ENCODE measurements at regions not wholly inside any gene's neighbourhood (a gene's known extent, or its start where the extent isn't known, plus 50 kb on each side); places are given as distances from the start of the nearest gene placed in this dataset.

- DNase-seq (ENCODE audit: low read depth) = no peak
These were observed 1135.4 kb downstream of the LRFN5 start for GRCh38 chr14:42742084-42742483.

GRCh38 chr14:42736408-42736807, 1129.7 kb downstream of the LRFN5 start:
- no peak for DNase-seq (ENCODE audit: low read depth)

GRCh38 chr14:42734041-42734440, 1127.4 kb downstream of the LRFN5 start:
- DNase-seq (ENCODE audit: low read depth) = no peak

- DNase-seq (ENCODE audit: low read depth) = no peak
These were observed 1125.3 kb downstream of the LRFN5 start for GRCh38 chr14:42732005-42732404.

GRCh38 chr14:42731480-42731879, 1124.8 kb downstream of the LRFN5 start:
- DNase-seq (ENCODE audit: low read depth) = no peak

DNA sequence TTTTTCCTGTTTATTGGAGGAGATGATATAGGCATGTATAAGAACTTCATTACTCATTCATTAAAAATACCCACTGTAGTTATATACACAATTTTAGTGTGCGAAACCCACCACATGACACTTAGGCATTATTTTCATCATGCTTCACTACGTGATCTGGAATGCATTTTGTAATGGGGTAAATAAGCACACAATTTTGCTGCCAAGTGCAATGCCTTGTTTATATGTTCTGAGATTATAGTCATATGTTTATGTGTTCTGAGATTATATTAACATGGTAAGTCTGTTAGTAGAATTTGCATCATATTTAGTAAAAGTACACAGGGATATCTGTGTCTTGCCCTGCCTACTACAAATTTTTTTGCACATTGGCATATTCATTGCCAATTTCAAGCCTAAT, 1123.0 kb downstream of the LRFN5 start:
- no peak for DNase-seq (ENCODE audit: low read depth)

- no peak for DNase-seq (ENCODE audit: low read depth)
These were observed 1112.7 kb downstream of the LRFN5 start for GRCh38 chr14:42719391-42719790.

DNA sequence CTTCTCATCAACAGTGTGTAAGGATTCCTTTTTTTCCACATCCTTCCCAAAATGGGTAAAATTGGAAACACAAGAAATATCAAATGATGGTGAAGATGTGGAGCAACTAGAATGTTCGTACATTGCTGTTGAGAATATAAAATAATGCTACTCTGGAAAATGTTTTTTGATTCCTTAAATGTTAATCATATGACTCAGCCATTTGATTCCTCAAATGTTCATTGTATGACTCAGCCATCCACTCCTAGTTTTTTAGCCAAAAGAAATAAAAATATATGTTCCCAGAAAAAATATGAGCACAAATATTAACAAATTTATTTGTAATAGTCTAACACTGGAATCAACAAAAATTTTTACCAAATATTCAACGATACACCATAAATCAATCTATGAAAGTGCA, 1108.6 kb downstream of the LRFN5 start:
- DNase-seq (ENCODE audit: low read depth) = no peak

DNA sequence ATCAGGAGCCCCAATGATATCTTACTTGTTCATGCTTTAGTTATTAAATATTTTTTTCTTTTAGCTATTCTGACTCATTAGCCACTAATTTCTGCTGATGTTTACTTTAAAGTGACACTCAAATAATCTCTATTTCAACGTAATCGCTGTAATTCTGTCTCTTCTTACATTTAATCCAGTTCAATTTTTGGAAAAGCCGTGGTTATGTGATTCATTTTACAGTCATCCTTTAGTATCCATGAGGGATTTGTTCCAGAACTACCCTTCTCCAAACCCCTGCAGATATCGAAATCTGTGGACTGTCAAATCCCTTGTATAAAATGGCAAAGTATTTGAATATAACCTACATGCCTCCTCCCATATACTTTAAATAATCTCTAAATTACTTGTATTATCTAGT, 1103.4 kb downstream of the LRFN5 start:
- DNase-seq (ENCODE audit: low read depth) = no peak

DNA sequence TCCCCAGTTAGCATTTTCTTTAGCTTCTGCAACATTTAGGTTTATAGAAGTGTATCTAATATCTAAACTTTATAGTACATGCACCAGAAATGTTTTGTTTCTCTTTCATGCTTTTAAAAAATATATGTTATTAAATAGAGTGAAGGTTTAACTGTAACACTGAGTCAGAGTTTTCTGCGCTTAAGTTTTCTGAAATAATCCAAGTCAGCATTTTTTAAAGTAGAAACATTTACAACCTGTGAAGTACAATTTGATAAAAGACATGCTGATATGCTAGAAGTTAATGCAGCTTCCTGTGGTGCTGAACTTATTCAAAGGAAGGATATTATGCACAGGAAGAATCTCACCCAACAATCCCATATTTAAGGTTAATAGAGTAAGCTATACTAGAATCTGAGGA, 1096.8 kb downstream of the LRFN5 start:
- DNase-seq (ENCODE audit: low read depth) = no peak

DNA sequence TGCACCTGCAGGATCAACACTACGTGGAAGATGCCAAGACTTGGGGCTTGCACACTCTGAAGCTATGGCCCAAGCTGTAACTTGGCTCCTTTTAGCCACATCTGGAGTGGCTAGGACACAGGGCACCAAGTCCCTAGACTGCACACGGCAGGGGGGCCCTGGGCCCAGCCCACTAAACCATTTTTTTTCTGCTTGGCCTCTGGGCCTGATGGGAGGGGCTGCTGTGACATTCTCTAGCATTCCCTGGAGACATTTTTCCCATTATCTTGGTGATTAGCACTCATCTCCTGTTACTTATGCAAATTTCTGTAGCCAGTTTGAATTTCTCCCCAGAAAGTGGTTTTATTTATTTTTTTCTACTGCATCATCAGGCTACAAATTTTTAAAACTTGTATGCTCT, 1080.7 kb downstream of the LRFN5 start:
- DNase-seq (ENCODE audit: low read depth) = no peak

DNA sequence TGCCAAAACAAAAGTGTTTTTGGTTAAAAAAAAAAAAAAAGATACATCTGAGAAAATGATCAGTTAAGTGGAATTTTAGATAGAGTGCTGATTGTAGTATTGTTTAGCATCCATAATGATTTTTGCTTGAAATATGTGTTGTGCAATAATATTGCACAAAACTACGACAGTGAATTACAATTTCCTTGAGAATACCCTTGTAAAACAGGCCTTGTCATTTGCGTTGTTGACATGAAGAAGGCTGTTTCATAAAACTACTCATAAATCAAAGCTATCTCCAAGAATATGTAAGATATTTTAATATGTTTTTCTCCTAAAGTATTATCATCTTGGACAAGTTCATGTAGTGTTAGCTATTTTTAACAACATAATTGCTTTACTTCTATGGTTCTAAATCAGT, 1077.0 kb downstream of the LRFN5 start:
- no peak for DNase-seq (ENCODE audit: low read depth)

GRCh38 chr14:42676636-42677035, 1070.0 kb downstream of the LRFN5 start:
- no peak for DNase-seq (ENCODE audit: low read depth)

DNA sequence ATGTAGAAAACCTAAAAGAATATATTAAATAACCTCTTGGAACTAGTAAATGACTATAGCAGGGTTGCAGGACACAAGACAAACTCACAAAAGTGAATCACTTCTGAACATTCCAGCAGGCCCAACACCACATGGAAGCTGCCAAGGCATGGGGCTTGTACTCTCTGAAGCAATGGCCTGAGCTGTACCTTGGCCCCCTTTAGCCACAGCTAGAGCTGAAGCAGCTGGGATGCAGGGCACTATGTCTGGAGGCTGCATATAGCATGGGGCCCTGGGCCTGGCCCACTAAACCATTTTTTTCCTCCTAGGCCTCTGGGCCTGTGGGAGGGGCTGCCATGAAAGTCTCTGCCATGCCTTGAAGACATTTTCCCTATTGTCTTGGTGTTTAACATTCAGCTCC, 1067.3 kb downstream of the LRFN5 start:
- DNase-seq (ENCODE audit: low read depth) = no peak

DNA sequence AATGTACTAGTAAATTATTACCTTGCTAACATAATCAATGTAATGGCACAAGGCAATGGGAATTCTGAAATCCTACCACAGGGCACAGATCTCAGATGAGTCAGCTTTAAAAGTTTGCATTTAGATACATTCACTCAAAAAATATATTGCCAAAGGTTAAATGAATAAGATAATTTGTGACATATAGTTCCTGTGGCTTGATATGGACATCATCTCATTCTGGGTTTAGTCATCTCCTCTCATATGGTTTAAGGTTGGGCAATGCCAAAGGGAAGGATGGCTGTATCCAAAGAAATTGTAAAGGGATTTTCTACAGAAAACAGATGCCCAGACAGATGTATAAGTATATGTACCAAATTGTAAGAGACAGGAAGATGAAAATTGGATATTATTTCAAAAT, 1065.0 kb downstream of the LRFN5 start:
- DNase-seq (ENCODE audit: low read depth) = no peak

DNA sequence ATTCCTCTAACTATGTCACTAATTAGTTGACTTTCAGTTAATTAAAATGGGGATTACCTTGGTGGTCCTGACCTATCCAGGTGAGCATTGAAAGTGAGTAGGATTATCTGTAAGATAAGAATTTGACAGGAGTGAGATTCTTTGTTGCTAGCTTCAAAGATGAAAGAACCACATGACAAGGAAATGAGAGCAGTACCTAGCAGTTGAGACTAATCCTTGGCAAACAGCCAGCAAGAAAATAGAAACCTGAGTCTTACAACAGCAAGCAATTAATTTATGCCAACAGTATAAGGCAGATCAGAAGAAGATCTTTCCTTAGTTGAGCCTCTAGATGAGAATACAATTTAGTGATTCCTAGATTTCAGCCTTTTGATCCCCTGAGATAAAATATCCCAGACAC, 1058.4 kb downstream of the LRFN5 start:
- DNase-seq (ENCODE audit: low read depth) = no peak

DNA sequence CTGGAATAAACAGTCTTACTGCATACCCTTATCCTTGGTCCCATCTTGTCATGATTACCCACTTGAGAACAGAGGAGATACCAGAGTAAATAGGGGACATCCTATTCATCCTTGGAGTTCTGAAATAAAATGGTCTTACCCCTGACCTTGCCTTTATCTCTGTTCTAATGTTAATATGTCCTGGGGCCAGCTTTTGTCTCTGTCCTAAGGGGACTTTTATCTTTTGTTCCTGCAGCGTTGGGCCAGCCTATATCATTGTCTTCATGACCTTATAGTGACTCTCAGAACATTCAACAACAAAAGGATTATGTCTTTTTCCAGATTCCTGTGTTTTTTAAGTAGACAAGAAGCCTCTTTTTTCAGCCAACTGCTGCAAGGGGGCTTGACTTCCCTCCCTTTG, 1057.5 kb downstream of the LRFN5 start:
- no peak for DNase-seq (ENCODE audit: low read depth)

GRCh38 chr14:42654707-42655106, 1048.0 kb downstream of the LRFN5 start:
- DNase-seq (ENCODE audit: low read depth) = no peak

- no peak for DNase-seq (ENCODE audit: low read depth)
These were observed 1036.1 kb downstream of the LRFN5 start for GRCh38 chr14:42642787-42643186.

DNA sequence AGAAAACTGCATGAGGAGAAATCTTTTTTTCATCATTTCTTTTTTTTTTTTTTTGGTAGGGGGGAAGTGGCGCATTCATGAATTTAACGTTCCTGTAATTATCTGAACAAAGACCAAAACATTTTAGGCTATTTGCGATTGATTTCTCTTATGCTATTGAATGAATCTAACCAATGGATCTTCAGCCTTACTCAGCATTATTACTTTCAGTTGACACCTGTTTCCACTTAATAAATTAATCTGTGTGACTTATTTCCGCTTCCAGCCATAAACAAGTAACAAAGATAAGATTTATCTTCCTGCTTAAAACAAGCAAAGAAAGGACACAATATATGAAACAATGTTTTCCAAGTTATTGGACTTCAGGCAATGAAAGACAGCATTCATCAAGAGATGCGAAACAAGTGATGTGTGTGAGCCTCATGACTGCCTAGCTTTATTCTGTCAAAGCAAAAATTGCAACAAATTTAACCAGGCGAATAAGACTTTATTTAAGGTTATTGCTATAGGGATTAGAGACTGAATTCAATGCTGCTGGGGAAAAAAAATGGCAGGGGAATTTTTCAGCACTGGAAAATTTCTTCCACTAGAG, 1026.9 kb downstream of the LRFN5 start:
- DNase-seq (ENCODE audit: low read depth) = no peak

DNA sequence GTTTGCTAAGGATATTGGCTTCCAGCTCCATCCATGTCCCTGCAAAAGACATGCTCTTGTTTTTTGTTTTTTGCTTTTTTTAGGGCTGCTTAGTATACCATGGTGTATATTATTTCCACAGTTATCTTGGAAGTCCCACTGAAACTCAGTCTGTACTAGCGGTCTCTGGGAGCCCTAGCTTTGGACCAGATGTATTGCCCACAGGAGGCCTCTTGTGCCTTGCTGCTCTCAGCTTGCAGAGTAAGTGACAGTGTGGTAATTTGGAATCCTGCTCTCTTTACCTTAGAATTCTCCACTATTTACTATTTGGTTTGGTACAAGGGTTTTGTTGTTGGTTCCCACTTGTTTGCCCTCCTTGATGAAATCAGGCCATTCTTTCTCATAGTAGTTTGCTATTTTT, 1022.9 kb downstream of the LRFN5 start:
- no peak for DNase-seq (ENCODE audit: low read depth)

DNA sequence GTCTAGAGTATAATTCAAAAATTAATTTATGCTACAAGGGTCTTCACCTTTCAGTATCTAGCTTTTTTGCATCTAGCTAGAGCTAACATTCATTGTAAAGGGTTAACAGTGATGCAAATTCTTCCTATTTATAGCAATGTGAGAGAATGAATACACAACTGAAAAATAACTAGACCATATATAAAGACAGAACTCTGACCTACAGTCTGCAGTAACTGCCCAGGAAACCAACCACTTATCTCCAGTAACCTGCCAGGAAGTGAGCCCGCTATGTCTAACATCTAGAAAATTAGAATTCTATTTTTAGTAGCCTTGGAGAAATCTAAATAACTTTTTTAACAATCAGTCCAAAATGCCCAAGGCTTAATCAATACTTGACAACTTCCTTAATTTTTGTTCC, 1021.9 kb downstream of the LRFN5 start:
- DNase-seq (ENCODE audit: low read depth) = no peak

DNA sequence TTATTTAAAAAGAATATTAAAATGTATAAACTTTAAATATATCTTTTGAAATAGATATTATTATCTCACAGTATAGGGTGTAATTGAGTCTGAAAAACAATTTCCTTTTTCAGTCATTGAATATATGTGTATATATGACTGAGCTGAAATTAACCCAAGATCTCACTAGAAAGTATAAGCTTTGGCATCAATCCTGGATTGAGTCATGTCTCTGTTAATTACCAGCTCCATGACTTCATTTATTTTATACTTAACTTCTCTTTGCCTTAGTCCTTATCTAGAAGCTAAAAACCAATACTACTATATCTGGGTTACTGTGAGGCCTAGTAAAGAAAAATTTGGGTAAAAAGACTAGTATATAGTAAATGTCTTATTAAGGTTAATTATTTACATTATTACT, 1020.3 kb downstream of the LRFN5 start:
- DNase-seq (ENCODE audit: low read depth) = no peak

DNA sequence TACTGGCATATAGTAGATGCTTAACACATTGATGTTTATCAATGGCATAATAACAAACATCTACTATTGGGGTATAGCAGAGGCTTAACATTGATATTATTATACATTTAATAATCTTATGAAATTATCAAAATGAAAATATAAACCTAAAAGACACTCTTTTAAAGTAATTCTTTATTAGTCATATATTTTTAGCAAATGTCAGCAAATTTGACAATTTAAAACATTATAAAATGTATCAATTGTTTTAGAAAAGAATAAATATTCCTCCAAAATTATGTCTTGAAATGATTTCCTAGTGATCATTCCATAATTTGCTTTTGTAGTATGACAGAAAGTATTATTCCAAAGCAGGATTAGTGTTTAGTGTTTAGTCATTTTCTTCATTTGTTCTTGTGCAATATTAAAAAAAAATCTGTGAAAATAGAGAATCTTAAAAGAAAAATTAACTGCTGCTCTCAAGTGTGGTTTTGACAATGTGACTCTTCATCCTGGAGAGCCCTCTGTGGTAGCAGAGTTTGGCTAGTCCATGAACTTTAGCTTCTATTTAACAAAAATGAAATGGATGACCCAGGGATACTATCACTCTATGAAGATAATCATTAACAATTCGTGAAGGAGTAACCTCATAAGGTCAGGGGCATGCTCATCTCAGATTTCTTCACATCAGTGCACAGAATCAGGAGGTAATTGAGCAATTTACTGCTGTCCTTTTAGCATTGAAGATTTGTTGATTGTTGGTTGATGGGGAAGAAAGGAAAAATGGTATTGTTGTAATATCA, 1018.5 kb downstream of the LRFN5 start:
- DNase-seq (ENCODE audit: low read depth) = no peak
